Coronary artery (tissue), 2 donors: ENCODE measurements at regions not wholly inside any gene's neighbourhood (a gene's known extent, or its start where the extent isn't known, plus 50 kb on each side); places are given as distances from the start of the nearest gene placed in this dataset.

ENCODE experiments used
- DNase-seq: peaks from one replicate; pipeline ENCODE4 v3.0.0-alpha.2; 2017; ENCODE audit warnings: low spot score
- H3K27ac ChIP-seq, 2 donors: fragments of 200-600 bp; sonication (generic); one replicate each; pipeline ENCODE4 v1.5.1; 2016 to 2019
- H3K4me3 ChIP-seq: fragments of 200-600 bp; sonication (generic); 2 replicates; pipeline ENCODE4 v1.5.1; 2016; ENCODE audit warnings: mild to moderate bottlenecking, moderate library complexity
- TF ChIP-seq, protein P1 (sequence below): fragments of 200-600 bp; sonication (generic); IDR thresholded peaks from one replicate; pipeline ENCODE4 v1.5.1; 2019; ENCODE audit warnings: antibody characterized with exemption

DNA sequence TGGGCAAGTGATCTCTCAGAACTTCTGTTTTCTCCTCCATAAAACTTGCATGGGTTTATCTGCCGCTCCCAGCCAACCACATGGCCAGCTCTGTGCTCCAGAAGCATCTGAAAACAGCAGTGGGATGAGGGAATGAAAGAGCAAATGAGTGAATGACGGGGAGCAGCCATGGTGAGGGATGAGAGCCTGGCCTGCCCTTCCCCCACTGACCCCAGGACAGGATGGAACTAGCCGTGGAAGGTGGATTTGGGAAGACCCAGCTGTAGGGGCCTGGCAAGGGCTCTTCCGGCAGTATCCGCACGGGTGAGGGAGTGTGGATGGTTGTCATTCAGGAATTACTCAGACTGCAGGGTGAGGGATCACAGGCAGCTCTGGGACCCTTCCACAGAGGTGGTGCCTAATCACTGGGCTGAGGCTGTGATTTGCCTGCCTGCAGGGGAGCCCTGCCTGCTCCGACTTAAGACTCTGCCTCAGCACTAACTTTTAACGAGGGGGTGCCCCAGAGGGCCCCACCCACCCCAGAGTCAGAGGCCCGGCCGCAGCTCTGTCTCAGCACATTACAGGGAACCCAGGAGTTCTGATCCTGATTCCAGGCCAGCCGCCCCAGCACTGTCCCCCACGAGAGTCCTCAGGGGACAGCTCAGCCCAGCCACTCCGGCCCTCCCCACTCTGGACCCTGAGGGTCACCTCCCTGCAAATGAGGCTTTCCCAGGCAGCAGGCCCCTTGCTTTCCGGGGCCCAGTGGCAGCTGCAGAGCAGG is 136.8 kb upstream of the C14orf180 start:
- peak; percentile 38 for DNase-seq
- TF ChIP-seq, protein P1, sequence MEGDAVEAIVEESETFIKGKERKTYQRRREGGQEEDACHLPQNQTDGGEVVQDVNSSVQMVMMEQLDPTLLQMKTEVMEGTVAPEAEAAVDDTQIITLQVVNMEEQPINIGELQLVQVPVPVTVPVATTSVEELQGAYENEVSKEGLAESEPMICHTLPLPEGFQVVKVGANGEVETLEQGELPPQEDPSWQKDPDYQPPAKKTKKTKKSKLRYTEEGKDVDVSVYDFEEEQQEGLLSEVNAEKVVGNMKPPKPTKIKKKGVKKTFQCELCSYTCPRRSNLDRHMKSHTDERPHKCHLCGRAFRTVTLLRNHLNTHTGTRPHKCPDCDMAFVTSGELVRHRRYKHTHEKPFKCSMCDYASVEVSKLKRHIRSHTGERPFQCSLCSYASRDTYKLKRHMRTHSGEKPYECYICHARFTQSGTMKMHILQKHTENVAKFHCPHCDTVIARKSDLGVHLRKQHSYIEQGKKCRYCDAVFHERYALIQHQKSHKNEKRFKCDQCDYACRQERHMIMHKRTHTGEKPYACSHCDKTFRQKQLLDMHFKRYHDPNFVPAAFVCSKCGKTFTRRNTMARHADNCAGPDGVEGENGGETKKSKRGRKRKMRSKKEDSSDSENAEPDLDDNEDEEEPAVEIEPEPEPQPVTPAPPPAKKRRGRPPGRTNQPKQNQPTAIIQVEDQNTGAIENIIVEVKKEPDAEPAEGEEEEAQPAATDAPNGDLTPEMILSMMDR, result no peak
- Histone ChIP-seq H3K27ac (no peak overlapping the region), H3K4me3 (no peak overlapping the region)

DNA sequence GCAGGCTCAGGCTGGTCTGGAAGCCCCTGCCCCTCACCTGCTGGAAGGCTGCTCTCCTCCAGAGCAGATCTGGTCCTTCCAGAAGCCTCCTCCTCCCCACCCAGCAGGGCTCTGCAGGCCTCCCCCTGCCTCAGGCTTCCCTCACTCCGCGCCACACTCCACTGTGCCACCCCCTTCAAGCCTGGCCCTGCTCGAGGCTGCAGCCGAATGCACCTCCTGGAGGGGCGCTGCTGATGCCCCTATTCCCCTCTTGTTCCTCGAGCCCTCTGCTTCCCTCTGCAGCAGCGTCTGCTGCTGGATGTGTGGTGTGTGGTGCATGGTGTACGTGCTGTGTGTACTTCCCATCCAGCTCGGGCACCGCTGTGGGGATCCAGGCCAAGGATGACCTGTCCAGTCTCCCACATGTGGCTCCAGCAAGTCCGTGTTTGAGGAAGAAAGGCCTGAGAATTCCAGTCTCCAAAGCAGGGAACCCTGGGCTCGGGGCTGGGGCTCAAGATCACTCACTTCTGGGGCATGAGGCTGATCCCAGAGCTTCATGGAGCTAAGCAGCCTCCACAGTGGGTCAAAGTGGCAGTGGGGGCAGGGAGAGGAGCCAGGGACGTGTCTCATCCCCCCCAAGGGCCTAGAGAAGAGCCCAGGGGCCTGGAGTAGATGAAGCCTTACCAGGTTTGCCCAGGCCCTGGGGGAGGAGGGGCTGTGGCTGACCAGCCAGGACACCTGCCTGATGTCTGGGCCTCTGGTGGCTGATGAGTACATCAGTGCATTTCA is 136.0 kb upstream of the C14orf180 start:
- no peak overlapping the region for H3K4me3 ChIP-seq
- peak; percentile 65 for DNase-seq
- H3K27ac ChIP-seq, result no peak overlapping the region
- TF ChIP-seq, protein P1, result no peak

DNA sequence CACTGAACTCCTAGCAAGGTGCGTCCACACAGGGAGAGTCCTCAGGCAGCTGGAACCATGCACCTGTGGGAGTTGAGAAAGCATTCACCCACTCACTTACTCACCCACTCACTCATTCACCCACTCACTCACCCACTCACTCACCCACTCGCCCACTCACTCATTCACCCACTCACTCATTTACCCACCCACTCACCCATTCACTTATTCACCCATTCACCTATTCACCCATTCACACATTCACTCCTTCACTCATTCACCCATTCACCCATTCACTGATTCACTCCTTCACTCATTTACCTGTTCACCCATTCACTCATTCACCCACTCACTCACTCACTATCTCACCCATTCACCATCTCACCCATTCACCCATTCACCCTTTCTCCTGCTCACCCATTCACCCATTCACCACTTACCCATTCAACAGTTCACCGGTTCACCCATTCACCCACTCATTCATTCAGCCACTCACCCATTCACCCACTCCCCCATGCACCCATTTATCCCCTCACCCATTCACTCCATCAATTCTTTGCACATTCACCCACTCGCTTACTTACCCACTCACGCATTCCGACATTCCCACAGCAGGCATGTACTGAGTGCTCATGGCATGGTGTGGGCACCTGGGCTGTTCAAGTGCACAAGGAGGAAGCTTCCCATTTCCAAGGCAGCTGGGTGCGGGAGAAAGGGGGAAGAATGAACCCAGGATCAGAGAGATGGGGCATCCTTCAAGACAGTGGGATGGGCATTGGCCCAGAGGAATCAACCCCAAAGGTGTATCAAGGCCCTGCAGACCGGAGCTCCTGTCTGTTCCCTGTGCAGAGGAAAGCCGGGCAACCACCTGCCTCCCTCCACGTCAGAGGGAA is 135.2 kb upstream of the C14orf180 start:
- no peak for DNase-seq
- Histone ChIP-seq H3K4me3 (no peak overlapping the region), H3K27ac (no peak overlapping the region)
- TF ChIP-seq, protein P1, result no peak

DNA sequence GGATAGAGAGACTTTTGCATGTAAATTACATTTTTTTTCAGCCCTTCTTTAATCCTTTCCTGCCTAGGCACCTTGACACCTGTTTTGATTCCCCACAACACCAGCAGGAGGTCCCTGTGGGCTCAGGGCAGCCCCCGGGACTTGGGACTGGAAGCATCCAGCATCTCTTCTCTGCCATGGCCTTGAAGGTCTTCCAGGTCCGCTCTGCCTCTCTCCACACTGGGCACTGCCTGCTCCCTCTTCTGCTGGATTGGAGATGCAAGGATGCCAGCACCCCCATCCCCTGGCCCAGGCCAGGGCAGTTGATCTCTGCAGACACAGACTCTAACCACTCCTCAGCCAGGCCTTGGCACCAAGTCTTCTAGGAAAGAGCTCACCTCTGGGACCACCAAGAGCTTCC is 134.5 kb upstream of the C14orf180 start:
- Histone ChIP-seq H3K27ac (no peak overlapping the region), H3K4me3 (no peak overlapping the region)
- DNase-seq, result no peak
- TF ChIP-seq, protein P1, result no peak

DNA sequence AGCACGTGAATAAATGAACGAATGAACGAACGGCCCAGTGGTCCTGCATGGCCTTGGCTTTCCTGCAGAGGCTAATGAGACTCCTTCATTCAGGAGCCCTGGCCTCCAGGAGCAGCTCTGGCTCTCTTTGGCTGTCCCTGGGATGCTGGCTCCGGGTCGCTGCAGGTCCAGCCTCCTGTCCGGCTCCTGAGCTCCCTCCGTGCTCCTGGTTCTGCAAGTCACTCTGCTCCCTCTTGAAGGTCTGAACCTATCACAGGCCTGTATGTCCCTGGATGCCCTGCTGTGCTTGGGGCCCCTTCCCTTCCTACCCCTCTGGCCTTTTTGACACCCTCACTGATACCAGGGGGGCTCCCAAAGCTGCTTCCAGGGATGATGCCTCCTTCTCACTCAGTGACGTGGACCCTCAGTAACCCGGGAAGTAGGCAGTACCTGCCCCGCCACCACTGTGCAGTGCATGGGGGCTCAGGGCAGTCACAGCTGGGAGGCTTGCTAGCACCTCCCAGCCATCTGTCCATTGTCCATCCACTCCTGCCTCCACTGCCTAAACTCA is 133.7 kb upstream of the C14orf180 start:
- Histone ChIP-seq H3K27ac (no peak overlapping the region), H3K4me3 (no peak overlapping the region)
- DNase-seq, result no peak
- TF ChIP-seq, protein P1, result no peak

DNA sequence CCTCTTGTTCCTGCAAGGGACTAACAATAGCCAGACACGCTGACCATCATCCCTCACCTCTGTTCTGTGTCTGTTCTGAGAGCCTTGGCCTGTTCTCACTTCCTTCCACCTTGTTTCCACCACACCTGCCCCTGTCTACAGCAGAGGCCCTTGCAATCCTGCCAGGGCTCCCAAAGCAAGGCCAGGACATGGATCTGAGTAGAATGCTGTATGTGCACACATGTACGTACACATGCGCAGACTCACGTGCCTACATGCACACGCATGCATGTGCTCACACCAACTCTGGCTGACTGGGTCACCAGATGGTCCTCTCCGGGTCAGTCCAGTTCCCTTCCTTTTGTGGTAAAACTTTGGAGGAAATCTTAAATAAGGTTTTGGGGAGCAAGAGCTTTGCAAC is 133.0 kb upstream of the C14orf180 start:
- Histone ChIP-seq H3K27ac (no peak overlapping the region), H3K4me3 (no peak overlapping the region)
- no peak for DNase-seq
- TF ChIP-seq, protein P1, result no peak
